NCI-H345 (cell line): ENCODE measurements at regions not wholly inside any gene's neighbourhood (a gene's known extent, or its start where the extent isn't known, plus 50 kb on each side); places are given as distances from the start of the nearest gene placed in this dataset.

Source experiments
- DNase-seq: peaks from one replicate; lab custom pipeline; 2025; lab: John Stamatoyannopoulos, UW

- peak; percentile 27 for DNase-seq
These were observed 411.4 kb upstream of the SOX9 start for GRCh38 chr17:71709271-71709890.

- DNase-seq = peak; percentile 58
These were observed 410.9 kb upstream of the SOX9 start for GRCh38 chr17:71709946-71710345.

GRCh38 chr17:71710816-71711215 is 410.0 kb upstream of the SOX9 start:
- DNase-seq = no peak

- DNase-seq = no peak
These were observed 407.0 kb upstream of the SOX9 start for GRCh38 chr17:71713846-71714245.

- no peak for DNase-seq
These were observed 396.5 kb upstream of the SOX9 start for GRCh38 chr17:71724339-71724738.

- DNase-seq = no peak
These were observed 395.0 kb upstream of the SOX9 start for GRCh38 chr17:71725811-71726210.

GRCh38 chr17:71726341-71726740 is 394.5 kb upstream of the SOX9 start:
- no peak for DNase-seq

- DNase-seq = no peak
These were observed 393.5 kb upstream of the SOX9 start for GRCh38 chr17:71727292-71727691.

- no peak for DNase-seq
These were observed 393.1 kb upstream of the SOX9 start for GRCh38 chr17:71727723-71728122.

- no peak for DNase-seq
These were observed 389.9 kb upstream of the SOX9 start for GRCh38 chr17:71730871-71731270.

- no peak for DNase-seq
These were observed 384.9 kb upstream of the SOX9 start for GRCh38 chr17:71735893-71736292.

- DNase-seq = no peak
These were observed 380.0 kb upstream of the SOX9 start for GRCh38 chr17:71740866-71741265.

- DNase-seq = no peak
These were observed 379.0 kb upstream of the SOX9 start for GRCh38 chr17:71741836-71742235.

- no peak for DNase-seq
These were observed 371.9 kb upstream of the SOX9 start for GRCh38 chr17:71748872-71749271.

GRCh38 chr17:71753070-71753469 is 367.8 kb upstream of the SOX9 start:
- no peak for DNase-seq

- no peak for DNase-seq
These were observed 363.7 kb upstream of the SOX9 start for GRCh38 chr17:71757156-71757555.

GRCh38 chr17:71757956-71758355 is 362.9 kb upstream of the SOX9 start:
- DNase-seq = no peak

GRCh38 chr17:71759422-71760060 is 361.3 kb upstream of the SOX9 start:
- no peak for DNase-seq

- no peak for DNase-seq
These were observed 360.6 kb upstream of the SOX9 start for GRCh38 chr17:71760062-71760720.

GRCh38 chr17:71762526-71762925 is 358.3 kb upstream of the SOX9 start:
- no peak for DNase-seq

- no peak for DNase-seq
These were observed 356.3 kb upstream of the SOX9 start for GRCh38 chr17:71764505-71764904.

GRCh38 chr17:71765437-71765836 is 355.4 kb upstream of the SOX9 start:
- no peak for DNase-seq

GRCh38 chr17:71769850-71770249 is 351.0 kb upstream of the SOX9 start:
- no peak for DNase-seq
